ENCODE measurements at regions not wholly inside any gene's neighbourhood (a gene's known extent, or its start where the extent isn't known, plus 50 kb on each side); places are given as distances from the start of the nearest gene placed in this dataset.

DNA sequence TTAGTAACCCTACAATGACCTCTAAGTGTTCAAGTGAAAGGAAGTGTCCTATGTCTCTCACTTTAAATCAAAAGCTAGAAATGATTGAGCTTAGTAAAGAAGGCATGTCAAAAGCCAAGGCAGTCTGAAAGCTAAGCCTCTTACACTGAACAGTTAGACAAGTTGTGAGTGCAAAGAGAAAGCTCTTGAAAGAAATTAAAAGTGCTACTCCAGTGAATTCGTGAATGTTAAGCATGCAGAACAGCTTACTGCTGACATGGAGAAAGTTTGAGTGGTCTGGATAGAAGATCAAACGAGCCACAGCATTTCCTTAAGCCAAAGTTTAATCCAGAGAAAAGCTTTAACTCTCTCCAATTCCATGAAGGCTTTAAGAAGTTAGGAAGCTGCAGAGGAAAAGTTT lies 373.7 kb downstream of the NR4A2 start:
- no peaks in the 10 kb centered on the region for H3K9me3 ChIP-seq (ENCODE audit: low read depth)
- no peak for TF ChIP-seq CTCF (IDR thresholded peaks at IDR 0.05; ENCODE audit: low read depth, low read length)
- H3K4me3 ChIP-seq = no peak overlapping the region
- no peaks in the 10 kb centered on the region for H3K27me3 ChIP-seq
- no peak overlapping the region for H3K27ac ChIP-seq
- no peaks in the 10 kb centered on the region for H3K4me1 ChIP-seq (ENCODE audit: low read depth)
- DNase-seq (ENCODE audit: low read depth in 1 of 2, low spot score in 1 of 2) = no peak
- no peaks in the 10 kb centered on the region for H3K36me3 ChIP-seq

GRCh38 chr2:155947069-155947468 lies 385.5 kb downstream of the NR4A2 start:
- Histone ChIP-seq H3K27me3 (no peaks in the 10 kb centered on the region), H3K36me3 (no peaks in the 10 kb centered on the region), H3K27ac (no peak overlapping the region), H3K4me3 (no peak overlapping the region), H3K9me3 (ENCODE audit: low read depth) (no peaks in the 10 kb centered on the region), H3K4me1 (ENCODE audit: low read depth) (no peaks in the 10 kb centered on the region)
- TF ChIP-seq CTCF (IDR thresholded peaks at IDR 0.05; ENCODE audit: low read depth, low read length) = no peak
- DNase-seq (ENCODE audit: low read depth in 1 of 2, low spot score in 1 of 2) = no peak

- H3K4me1 ChIP-seq (ENCODE audit: low read depth) = no peaks in the 10 kb centered on the region
- no peaks in the 10 kb centered on the region for H3K36me3 ChIP-seq
- H3K27me3 ChIP-seq = no peaks in the 10 kb centered on the region
- H3K9me3 ChIP-seq (ENCODE audit: low read depth) = no peaks in the 10 kb centered on the region
- no peak overlapping the region for H3K4me3 ChIP-seq
- H3K27ac ChIP-seq = no peak overlapping the region
- no peak for TF ChIP-seq CTCF (IDR thresholded peaks at IDR 0.05; ENCODE audit: low read depth, low read length)
- no peak for DNase-seq (ENCODE audit: low read depth in 1 of 2, low spot score in 1 of 2)
Observed at GRCh38 chr2:155944218-155944617, 388.3 kb downstream of the NR4A2 start.

DNA sequence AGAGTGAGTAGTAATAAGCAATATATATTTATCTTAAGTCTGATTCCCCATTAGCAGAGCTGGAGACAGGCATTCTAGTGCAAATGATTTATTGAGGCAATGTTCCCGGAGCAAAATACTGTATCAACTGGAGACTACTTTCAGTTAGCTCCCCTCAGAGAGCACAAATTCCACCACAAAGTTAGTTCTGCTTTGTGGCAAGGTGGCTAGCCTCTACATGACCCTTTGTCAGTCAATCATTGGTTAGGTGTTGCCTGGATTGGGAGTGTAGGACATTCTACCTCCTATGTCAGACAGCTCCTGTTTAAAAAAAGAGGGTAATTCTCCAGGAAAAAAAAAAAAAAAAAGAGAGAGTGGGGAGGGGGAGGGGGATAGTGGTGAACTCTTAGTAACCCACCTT lies 402.2 kb downstream of the NR4A2 start:
- Histone ChIP-seq H3K4me1 (ENCODE audit: low read depth) (no peaks in the 10 kb centered on the region), H3K36me3 (no peaks in the 10 kb centered on the region), H3K4me3 (no peak overlapping the region)

GRCh38 chr2:155917380-155917779 lies 415.1 kb downstream of the NR4A2 start:
- Histone ChIP-seq H3K9me3 (ENCODE audit: low read depth) (no peaks in the 10 kb centered on the region), H3K4me1 (ENCODE audit: low read depth) (no peaks in the 10 kb centered on the region), H3K36me3 (no peaks in the 10 kb centered on the region), H3K27ac (no peak overlapping the region), H3K27me3 (no peaks in the 10 kb centered on the region), H3K4me3 (no peak overlapping the region)
- no peak for DNase-seq (ENCODE audit: low read depth in 1 of 2, low spot score in 1 of 2)
- no peak for TF ChIP-seq CTCF (IDR thresholded peaks at IDR 0.05; ENCODE audit: low read depth, low read length)

More for the DNA sequence above, 402.2 kb downstream of the NR4A2 start:
- DNase-seq (ENCODE audit: low read depth in 1 of 2, low spot score in 1 of 2) = no peak
- no peak for TF ChIP-seq CTCF (IDR thresholded peaks at IDR 0.05; ENCODE audit: low read depth, low read length)
- Histone ChIP-seq H3K27ac (no peak overlapping the region), H3K27me3 (no peaks in the 10 kb centered on the region), H3K9me3 (ENCODE audit: low read depth) (no peaks in the 10 kb centered on the region)

DNA sequence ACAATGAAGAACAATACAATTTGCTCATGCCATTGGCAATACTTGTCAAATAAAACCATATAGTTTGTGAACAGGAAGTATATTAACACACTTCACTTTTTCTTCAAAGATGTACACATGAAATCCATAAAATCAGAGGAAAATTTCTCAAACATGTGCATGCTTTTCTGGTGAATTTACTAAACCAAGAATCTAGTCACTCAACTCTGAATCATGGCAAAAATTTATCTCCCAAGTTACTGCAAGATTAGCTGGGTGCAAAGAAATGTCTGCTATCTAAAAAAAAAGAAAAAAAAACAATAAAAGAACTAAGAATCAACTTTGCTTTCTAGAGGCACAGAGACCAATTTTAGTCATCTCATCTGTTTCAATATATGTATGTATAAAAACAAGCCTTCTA lies 419.2 kb downstream of the NR4A2 start:
- Histone ChIP-seq H3K4me1 (ENCODE audit: low read depth) (no peaks in the 10 kb centered on the region), H3K27ac (no peak overlapping the region), H3K9me3 (ENCODE audit: low read depth) (no peaks in the 10 kb centered on the region), H3K27me3 (no peaks in the 10 kb centered on the region), H3K36me3 (no peaks in the 10 kb centered on the region), H3K4me3 (no peak overlapping the region)
- no peak for TF ChIP-seq CTCF (IDR thresholded peaks at IDR 0.05; ENCODE audit: low read depth, low read length)
- DNase-seq (ENCODE audit: low read depth in 1 of 2, low spot score in 1 of 2) = no peak

Measured in cardiac muscle cell (in vitro differentiated cells and primary cell).